Fibroblast of villous mesenchyme (primary cell): ENCODE measurements at regions not wholly inside any gene's neighbourhood (a gene's known extent, or its start where the extent isn't known, plus 50 kb on each side); places are given as distances from the start of the nearest gene placed in this dataset.
"Not testable (repeated sequence)": the region's sequence is repeated elsewhere in the genome, so short reads cannot be mapped to it uniquely, and the experiment has no call there.

Source experiments
- DNase-seq: peaks from one replicate; pipeline ENCODE4 v3.0.0-alpha.2; 2010; ENCODE audit warnings: low read depth
- H3K4me3 ChIP-seq: 2 replicates; pipeline ENCODE4 v1.5.1; 2011; ENCODE audit warnings: low read depth, mild to moderate bottlenecking, low read length
- TF ChIP-seq, protein P1 (sequence below): IDR thresholded peaks from 2 replicates; pipeline ENCODE4 v1.5.1; 2012; ENCODE audit warnings: low read depth, mild to moderate bottlenecking, low read length; ENCODE audit not compliant: insufficient read depth

DNA sequence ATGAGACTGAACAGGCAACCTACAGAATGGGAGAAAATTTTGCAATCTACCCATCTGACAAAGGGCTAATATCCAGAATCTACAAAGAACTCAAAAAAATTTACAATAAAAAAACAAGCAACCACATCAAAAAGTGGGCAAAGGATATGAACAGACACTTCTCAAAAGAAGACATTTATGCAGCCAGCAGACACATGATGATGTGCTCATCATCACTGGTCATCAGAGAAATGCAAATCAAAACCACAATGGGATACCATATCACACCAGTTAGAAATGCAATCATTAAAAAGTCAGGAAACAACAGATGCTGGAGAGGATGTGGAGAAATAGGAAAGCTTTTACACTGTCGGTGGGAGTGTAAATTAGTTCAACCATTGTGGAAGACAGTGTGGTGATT, 51.7 kb upstream of the PAXBP1 start:
- not testable (repeated sequence) for H3K4me3 ChIP-seq, DNase-seq

DNA sequence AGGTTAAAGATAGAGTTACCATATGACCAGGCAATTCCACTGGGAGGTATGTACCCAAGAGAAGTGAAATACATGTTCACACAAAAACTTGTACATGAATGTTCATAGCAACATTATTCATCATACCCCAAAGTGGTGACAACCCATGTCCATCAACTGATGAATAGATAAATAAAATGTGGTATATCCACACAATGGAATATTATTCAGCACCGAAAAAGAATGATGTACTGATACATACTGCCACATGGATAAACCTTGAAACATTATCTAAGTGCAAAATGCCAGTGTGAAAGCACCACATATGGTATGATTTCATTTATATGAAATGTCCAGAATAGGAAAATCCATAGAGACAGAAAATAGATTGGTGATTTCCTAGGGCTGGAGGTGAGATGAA, 53.4 kb upstream of the PAXBP1 start:
- no peak for DNase-seq
- no peak overlapping the region for H3K4me3 ChIP-seq
- TF ChIP-seq, protein P1, sequence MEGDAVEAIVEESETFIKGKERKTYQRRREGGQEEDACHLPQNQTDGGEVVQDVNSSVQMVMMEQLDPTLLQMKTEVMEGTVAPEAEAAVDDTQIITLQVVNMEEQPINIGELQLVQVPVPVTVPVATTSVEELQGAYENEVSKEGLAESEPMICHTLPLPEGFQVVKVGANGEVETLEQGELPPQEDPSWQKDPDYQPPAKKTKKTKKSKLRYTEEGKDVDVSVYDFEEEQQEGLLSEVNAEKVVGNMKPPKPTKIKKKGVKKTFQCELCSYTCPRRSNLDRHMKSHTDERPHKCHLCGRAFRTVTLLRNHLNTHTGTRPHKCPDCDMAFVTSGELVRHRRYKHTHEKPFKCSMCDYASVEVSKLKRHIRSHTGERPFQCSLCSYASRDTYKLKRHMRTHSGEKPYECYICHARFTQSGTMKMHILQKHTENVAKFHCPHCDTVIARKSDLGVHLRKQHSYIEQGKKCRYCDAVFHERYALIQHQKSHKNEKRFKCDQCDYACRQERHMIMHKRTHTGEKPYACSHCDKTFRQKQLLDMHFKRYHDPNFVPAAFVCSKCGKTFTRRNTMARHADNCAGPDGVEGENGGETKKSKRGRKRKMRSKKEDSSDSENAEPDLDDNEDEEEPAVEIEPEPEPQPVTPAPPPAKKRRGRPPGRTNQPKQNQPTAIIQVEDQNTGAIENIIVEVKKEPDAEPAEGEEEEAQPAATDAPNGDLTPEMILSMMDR, result no peak

DNA sequence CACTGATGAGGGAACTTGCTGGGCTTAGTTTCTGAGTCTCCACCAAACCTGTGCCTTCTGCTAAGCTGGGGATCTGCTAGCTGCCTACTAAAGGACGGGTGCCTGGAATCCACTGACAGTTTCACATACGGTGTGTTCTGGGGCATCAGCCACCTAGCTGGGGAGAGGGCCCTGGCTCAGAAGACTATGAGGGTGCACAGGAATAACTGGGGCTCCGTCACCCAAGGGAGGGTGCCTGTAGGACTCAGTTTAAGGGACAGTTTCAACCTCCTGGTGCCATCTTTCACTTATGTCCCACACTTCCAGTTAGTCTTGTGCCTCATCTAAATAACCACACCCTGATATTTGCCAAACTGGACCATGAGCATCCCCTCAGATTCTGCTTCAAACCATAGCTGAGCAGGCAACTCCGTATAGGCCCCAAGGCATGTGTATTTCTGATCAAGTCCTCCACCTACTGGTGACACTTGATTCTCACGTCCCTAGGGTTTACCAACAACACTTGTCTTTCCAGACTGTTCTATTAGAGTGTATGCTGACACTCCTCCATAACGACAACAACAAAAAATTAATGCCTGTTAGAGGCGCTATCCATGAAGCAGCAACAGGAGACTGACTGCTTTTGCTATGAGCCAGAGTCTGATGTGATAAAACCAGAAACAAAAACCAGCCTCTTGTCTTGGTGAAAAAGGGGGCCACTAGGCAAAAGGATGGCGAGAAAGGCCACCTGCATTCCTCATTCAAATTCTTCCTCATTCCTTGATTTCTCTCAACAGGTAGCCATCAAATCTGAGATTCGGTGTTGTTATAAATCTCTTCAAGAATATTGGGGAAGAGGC, 55.0 kb upstream of the PAXBP1 start:
- no peak overlapping the region for H3K4me3 ChIP-seq
- TF ChIP-seq, protein P1, result peak; percentile 71
- peak; percentile 64 for DNase-seq

DNA sequence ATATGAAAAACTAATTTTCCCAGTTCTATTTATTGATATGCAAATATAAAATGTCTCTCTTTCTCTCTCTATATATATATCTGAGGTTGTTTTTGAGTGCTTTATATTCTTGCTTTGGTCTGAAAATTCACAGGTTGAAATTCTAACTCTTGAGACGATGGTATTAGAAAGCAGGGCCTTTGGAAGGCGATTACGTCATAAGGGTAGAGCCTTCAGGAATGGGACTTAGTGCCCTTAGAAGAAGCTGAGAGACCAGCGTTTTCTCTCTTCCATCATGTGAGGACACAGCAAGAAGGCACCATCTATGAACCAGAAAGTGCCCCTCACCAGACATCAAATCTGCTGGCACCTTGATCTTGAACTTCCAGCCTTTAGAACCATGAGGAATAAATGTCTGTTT, 57.4 kb upstream of the PAXBP1 start:
- TF ChIP-seq, protein P1, result no peak
- H3K4me3 ChIP-seq, result no peak overlapping the region
- DNase-seq, result no peak

DNA sequence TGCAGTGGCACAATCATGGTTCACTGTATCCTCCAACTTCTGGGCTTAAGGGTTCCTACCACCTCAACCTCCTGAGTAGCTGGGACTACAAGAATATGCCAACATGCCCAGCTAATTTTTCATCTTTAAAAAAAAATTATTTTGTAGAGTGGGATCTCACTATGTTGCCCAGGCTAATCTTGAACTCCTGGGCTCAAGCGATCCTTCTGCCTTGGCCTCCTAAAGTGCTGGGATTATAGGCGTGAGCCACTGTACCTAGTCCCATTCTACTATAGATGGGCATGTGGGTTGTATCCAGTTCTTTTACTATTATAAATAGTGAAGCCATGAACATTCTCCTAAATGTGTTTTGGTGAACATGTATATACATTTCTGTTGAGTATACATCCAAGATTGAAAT, 57.9 kb upstream of the PAXBP1 start:
- TF ChIP-seq, protein P1, result no peak
- no peak for DNase-seq
- H3K4me3 ChIP-seq, result no peak overlapping the region

DNA sequence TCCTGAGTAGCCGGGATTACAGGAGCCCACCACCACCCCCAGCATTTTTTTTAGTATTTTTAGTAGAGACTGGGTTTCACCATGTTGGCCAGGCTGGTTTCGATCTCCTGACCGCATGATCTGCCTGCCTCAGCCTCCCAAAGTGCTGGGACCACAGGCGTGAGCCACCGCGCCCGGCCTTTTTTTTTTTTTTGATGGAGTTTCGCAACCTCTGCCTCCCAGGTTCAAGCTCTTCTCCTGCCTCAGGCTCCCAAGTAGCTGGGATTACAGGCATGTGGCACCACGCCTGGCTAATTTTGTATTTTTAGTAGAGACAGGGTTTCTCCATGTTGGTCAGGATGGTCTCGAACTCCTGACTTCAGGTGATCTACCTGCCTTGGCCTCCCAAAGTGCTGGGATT, 60.2 kb upstream of the PAXBP1 start:
- H3K4me3 ChIP-seq, DNase-seq: not testable (repeated sequence)

DNA sequence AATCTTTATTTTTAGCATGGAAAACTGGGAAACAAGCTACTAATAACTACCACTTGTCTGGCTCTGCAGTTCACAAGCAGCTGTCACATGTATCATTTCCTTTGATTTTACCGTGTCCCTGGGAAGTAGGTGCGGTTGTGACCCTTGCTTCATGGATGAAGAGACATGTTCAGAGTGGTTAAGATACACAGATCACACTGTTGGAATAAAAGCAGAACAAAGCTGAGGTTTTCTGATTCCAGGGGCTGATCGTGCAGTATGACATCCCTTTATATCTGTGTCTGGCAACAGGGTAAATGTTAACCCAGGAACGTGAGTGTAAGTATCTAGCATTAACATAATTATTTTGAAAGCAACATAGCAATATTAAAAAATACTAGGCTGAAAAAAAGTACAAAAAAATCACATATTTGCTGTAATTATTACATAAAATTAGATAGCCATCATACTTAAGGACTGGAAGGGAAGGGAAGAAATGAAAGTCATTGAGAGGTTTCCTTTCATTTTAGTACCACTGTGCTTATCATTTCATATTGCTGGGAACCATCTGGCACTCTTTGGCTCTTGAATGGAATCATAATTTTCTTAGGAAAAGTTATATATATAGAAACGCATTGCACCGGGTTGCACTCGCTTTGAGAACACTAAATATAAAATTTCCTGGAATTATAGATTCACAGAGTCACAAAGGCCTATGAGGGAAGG, 62.8 kb upstream of the PAXBP1 start:
- no peak overlapping the region for H3K4me3 ChIP-seq
- no peak for DNase-seq
- TF ChIP-seq, protein P1, result no peak

DNA sequence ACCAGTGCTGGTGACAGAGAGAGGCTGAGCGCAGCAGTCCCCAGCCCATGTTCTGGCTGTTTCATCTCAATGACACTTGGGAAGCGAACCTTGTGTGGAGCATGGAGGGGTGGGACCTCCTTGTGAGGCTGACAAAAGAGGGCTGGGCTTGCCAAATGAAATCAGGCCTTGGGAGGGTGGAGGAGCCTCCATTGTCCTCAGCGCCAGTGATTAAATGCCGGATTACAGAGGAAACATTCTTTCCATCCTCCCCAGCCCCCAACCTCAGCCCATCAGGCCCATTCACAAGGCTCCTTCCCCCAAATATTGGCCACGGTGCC, 63.3 kb upstream of the PAXBP1 start:
- TF ChIP-seq, protein P1, result no peak
- no peak overlapping the region for H3K4me3 ChIP-seq
- DNase-seq, result no peak
